ENCODE measurements at regions not wholly inside any gene's neighbourhood (a gene's known extent, or its start where the extent isn't known, plus 50 kb on each side); places are given as distances from the start of the nearest gene placed in this dataset.

DNA sequence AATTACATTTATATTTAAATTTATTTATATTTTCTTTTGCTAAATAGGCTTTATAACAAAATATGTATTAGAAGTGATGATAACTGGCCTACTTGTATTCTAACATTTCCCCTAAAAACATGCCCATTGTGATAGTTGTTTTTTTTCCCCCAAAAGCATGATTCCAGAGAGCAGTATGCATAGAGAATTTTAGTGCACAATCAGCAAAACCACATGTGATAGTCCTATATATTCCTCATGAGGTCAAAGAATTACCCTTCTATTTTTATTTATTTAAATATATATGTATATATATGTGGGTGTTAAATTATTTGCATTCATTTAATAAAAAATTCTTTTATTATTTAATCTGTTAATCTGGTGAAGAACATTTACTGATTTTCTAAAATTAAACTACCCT, 78.2 kb upstream of the TLL1 start:
- Histone ChIP-seq H3K14ac (ENCODE audit: insufficient read depth, low read length) (no peak overlapping the region), H3K23ac (ENCODE audit: insufficient read length, low read depth, low read length) (no peak overlapping the region), H3K56ac (ENCODE audit: insufficient read length, low read depth, low read length) (no peak overlapping the region), H3K23me2 (ENCODE audit: insufficient read length, low read depth, low read length, poor library complexity, severe bottlenecking) (no peaks in the 10 kb centered on the region), H2BK120ac (ENCODE audit: low read depth, low read length, poor library complexity, severe bottlenecking) (no peak overlapping the region), H4K20me1 (ENCODE audit: control insufficient read depth, insufficient read depth, insufficient read length) (no peaks in the 10 kb centered on the region), H3K4ac (ENCODE audit: low read depth, low read length) (no peak overlapping the region), H4K5ac (ENCODE audit: insufficient read length, low read depth, low read length) (no peak overlapping the region), H3T11ph (ENCODE audit: low read length) (no peak overlapping the region), H3K79me2 (ENCODE audit: insufficient read depth, low read length) (no peaks in the 10 kb centered on the region), H2AK5ac (ENCODE audit: insufficient read length, low read length) (no peak overlapping the region), H2BK12ac (ENCODE audit: insufficient read length, low read depth, low read length) (no peak overlapping the region), H2BK5ac (ENCODE audit: insufficient read length, low read length) (no peak overlapping the region), H3K9ac (ENCODE audit: extremely low read depth, insufficient read length, low read length) (no peak overlapping the region), H3K9me3 (ENCODE audit: control insufficient read depth, low read depth, low read length) (no peaks in the 10 kb centered on the region), H2AFZ (ENCODE audit: low read length) (no peak overlapping the region), H3K27ac (ENCODE audit: insufficient read length, low read depth, low read length) (no peak overlapping the region), H3K4me2 (ENCODE audit: insufficient read depth, insufficient read length, low read length) (no peak overlapping the region), H3K18ac (ENCODE audit: insufficient read length, low read depth, low read length) (no peak overlapping the region), H3K79me1 (ENCODE audit: insufficient read depth, low read depth, low read length, poor library complexity, severe bottlenecking) (no peaks in the 10 kb centered on the region), H4K8ac (replicated peaks; ENCODE audit: insufficient read length, low read depth, low read length) (no peak overlapping the region), H4K91ac (ENCODE audit: insufficient read length, low read depth, low read length) (no peak overlapping the region), H2BK15ac (ENCODE audit: low read depth, low read length) (no peak overlapping the region), H3K27me3 (ENCODE audit: insufficient read depth, low read length) (no peaks in the 10 kb centered on the region), H3K4me1 (ENCODE audit: insufficient read depth, low read length) (no peaks in the 10 kb centered on the region), H2BK20ac (ENCODE audit: low read depth, low read length, poor library complexity, severe bottlenecking) (no peak overlapping the region)
- TF ChIP-seq, protein P1, sequence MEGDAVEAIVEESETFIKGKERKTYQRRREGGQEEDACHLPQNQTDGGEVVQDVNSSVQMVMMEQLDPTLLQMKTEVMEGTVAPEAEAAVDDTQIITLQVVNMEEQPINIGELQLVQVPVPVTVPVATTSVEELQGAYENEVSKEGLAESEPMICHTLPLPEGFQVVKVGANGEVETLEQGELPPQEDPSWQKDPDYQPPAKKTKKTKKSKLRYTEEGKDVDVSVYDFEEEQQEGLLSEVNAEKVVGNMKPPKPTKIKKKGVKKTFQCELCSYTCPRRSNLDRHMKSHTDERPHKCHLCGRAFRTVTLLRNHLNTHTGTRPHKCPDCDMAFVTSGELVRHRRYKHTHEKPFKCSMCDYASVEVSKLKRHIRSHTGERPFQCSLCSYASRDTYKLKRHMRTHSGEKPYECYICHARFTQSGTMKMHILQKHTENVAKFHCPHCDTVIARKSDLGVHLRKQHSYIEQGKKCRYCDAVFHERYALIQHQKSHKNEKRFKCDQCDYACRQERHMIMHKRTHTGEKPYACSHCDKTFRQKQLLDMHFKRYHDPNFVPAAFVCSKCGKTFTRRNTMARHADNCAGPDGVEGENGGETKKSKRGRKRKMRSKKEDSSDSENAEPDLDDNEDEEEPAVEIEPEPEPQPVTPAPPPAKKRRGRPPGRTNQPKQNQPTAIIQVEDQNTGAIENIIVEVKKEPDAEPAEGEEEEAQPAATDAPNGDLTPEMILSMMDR (conservative IDR thresholded peaks at IDR 0.05), result no peak
- peaks cover 0 to 6% (median 0%) of the 10 kb centered on the region in 3 experiments; a peak in 1 of 7 replicates for H3K36me3 Mint-ChIP-seq (ENCODE audit: insufficient read depth in 1 of 3, low read depth in 3 of 3)
- no peak overlapping the region for H3K4me3 Mint-ChIP-seq
- no peaks in the 10 kb centered on the region for H3K27me3 Mint-ChIP-seq (ENCODE audit: low read depth)
- no peak overlapping the region for H3K27ac Mint-ChIP-seq
- DNase-seq, result no peak
- 0 out of 4 replicates have a peak, but pooled peaks cover 0 to 2% of the 10 kb centered on the region in 2 experiments for H3K4me1 Mint-ChIP-seq
- H3K9me3 Mint-ChIP-seq, result no peaks in the 10 kb centered on the region; a peak in 1 of 5 replicates

All from H9 (cell line).